ENCODE measurements at regions not wholly inside any gene's neighbourhood (a gene's known extent, or its start where the extent isn't known, plus 50 kb on each side); places are given as distances from the start of the nearest gene placed in this dataset.

- DNase-seq (no peak), ATAC-seq (no peak)
Measured at GRCh38 chr2:53259395-53260009, 508.1 kb upstream of the CHAC2 start.

- no peak for ATAC-seq
- DNase-seq, result no peak
Measured at GRCh38 chr2:53257287-53257686, 510.3 kb upstream of the CHAC2 start.

- ATAC-seq, result no peak
- DNase-seq, result no peak
Measured at GRCh38 chr2:53253244-53253643, 514.4 kb upstream of the CHAC2 start.

DNA sequence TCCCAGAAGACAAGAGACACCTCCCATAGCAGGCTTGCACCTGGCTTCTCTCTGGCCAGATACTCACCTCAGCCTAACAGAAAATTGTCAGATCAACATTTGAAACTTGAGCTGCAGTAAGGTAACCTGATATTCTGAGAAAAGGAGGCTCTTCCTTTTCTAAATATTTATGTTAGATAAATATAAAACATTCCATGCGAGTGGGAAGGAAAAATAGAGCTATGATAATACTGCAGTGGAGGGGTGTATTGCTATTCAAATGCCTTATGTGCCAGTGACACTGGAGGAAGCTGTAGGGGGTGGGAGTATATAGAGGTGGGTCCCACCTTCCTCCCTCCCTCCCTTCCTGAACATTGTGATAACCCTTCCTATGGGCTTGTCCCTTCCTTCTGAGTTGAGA, 515.5 kb upstream of the CHAC2 start:
- DNase-seq (no peak), ATAC-seq (no peak)

GRCh38 chr2:53247956-53248735, 519.5 kb upstream of the CHAC2 start:
- DNase-seq (no peak), ATAC-seq (no peak)

DNA sequence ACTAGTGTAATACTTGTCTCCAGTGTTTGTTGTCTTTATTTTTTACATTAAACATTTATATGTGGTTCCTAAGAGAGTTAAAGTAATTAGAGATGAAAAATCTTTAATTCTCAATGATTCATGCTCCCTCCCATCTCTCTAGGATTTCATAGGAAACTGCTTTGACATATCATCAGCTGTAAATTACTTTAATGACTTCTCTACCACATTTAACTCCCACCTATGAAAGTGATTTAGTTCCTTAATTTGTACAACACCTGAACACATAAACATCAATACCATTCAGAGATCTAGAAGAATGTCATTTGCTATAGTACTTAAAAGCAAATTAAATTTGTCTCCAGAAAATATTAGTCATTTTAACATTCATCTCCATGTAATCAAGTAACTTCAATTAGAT, 524.2 kb upstream of the CHAC2 start:
- ATAC-seq (no peak), DNase-seq (no peak)

GRCh38 chr2:53242090-53242489, 525.5 kb upstream of the CHAC2 start:
- ATAC-seq, result no peak

GRCh38 chr2:53235836-53236582, 531.6 kb upstream of the CHAC2 start:
- ATAC-seq (no peak), DNase-seq (no peak)

More at GRCh38 chr2:53242090-53242489, 525.5 kb upstream of the CHAC2 start:
- DNase-seq, result no peak

DNA sequence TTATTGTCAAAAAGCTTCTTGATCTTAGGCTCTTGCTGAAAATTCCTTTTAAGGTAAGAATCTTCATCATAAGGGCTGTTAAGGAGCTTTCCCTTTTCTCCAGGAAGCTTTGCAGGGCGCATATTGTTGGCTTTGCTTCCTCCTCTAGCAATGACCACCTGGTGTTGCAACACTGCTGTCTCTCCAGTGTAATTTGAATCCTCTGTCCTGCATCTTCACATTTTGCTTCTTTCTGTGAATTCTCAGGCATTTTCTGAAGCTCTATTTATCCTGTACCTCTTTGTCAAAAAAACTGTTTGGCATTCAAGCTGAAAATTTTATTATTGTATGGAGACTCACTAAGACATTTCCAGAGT, 533.1 kb upstream of the CHAC2 start:
- ATAC-seq (no peak), DNase-seq (no peak)

GRCh38 chr2:53233759-53234547, 533.7 kb upstream of the CHAC2 start:
- DNase-seq (no peak), ATAC-seq (no peak)

GRCh38 chr2:53231908-53232307, 535.7 kb upstream of the CHAC2 start:
- ATAC-seq (no peak), DNase-seq (no peak)

GRCh38 chr2:53230691-53231090, 536.9 kb upstream of the CHAC2 start:
- ATAC-seq, result no peak

GRCh38 chr2:53227535-53227934, 540.1 kb upstream of the CHAC2 start:
- DNase-seq (no peak), ATAC-seq (no peak)

More at GRCh38 chr2:53230691-53231090, 536.9 kb upstream of the CHAC2 start:
- DNase-seq, result no peak

- ATAC-seq, result no peak
- no peak for DNase-seq
Measured at GRCh38 chr2:53220969-53221368, 546.6 kb upstream of the CHAC2 start.

DNA sequence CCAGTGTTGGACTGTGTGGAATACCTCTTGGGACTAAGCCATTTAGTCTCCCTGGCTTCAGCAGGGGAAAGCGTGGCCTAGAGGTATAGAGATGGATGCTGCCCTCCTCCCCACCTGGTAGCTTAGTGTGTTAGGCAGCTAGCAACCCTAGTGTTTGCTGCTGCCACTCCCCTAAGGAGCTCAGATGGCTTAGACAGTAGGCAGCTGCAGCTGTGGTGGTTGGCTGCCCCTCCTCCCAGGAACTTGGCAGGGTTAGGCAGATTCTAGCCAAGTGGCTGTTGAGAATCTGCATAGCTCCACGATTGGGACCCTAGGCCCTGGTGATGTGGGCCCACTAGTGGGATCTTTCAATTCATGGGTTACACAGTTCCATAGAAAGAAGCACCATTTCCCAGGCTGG, 550.4 kb upstream of the CHAC2 start:
- ATAC-seq, result no peak
- no peak for DNase-seq

GRCh38 chr2:53216805-53217204, 550.8 kb upstream of the CHAC2 start:
- ATAC-seq (no peak), DNase-seq (no peak)

GRCh38 chr2:53212576-53212975, 555.0 kb upstream of the CHAC2 start:
- ATAC-seq, result no peak

GRCh38 chr2:53211201-53211774, 556.3 kb upstream of the CHAC2 start:
- ATAC-seq, result no peak
- no peak for DNase-seq

More at GRCh38 chr2:53212576-53212975, 555.0 kb upstream of the CHAC2 start:
- DNase-seq, result no peak

GRCh38 chr2:53210538-53210937, 557.1 kb upstream of the CHAC2 start:
- no peak for DNase-seq
- ATAC-seq, result no peak

GRCh38 chr2:53209679-53210458, 557.7 kb upstream of the CHAC2 start:
- ATAC-seq, result no peak
- no peak for DNase-seq

GRCh38 chr2:53208815-53209214, 558.8 kb upstream of the CHAC2 start:
- no peak for ATAC-seq
- DNase-seq, result no peak

All from stimulated activated naive CD8-positive, alpha-beta T cell treated with anti-CD3 and anti-CD28 coated beads, Interleukin-15, Interleukin-2, amounts not matched to agents 100 U/mL and 50 U/mL, for 24 hours (primary cell).